Skeletal muscle cell (primary cell): ENCODE measurements at regions not wholly inside any gene's neighbourhood (a gene's known extent, or its start where the extent isn't known, plus 50 kb on each side); places are given as distances from the start of the nearest gene placed in this dataset.

Experiments
- DNase-seq: peaks from one replicate; pipeline ENCODE4 v3.0.0-alpha.2; 2010; ENCODE audit warnings: low read depth
- H3K4me3 ChIP-seq: 2 replicates; pipeline ENCODE4 v1.5.1; 2011; ENCODE audit warnings: low read depth, mild to moderate bottlenecking, control low read depth, low read length, moderate library complexity

DNA sequence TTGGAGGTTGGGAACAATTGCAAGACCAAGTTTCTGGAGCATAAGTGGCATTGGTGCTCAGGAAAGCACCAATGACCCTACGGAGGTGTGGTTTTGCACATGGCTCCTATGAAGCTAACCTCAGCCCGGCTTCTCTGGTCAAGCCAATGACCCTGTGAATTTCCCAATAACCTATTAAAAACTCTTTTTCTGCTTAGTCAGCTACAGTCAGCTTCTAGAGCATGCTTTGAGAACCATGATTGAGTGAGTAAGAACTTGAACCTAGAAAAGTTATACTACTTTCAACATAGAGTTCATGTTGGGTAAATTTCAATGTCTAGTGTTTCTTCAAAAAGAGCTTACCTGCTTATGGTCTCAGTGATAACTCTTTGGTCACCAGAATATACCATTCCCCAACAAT lies 163.2 kb downstream of the RSL24D1 start:
- DNase-seq, result no peak
- H3K4me3 ChIP-seq, result no peak overlapping the region

DNA sequence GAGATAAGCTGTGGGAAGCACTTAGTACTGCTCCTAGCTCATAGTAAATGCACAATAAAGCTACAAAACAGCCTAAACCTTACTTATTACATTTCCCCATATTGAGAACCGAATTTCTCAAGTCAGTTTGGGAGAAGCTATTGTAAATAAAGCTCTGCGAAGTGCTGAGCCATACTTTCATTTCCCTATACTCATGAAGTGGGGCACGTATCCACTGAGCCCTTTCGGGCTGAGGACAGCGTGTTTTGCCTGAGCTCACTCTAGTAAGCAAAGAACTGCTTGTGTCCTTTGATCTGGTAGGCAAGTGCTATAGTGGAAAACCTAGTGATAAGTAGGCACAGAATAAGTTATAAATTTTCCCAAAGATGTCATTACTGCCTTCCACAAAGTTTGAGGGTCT lies 165.0 kb downstream of the RSL24D1 start:
- no peak for DNase-seq
- no peak overlapping the region for H3K4me3 ChIP-seq

DNA sequence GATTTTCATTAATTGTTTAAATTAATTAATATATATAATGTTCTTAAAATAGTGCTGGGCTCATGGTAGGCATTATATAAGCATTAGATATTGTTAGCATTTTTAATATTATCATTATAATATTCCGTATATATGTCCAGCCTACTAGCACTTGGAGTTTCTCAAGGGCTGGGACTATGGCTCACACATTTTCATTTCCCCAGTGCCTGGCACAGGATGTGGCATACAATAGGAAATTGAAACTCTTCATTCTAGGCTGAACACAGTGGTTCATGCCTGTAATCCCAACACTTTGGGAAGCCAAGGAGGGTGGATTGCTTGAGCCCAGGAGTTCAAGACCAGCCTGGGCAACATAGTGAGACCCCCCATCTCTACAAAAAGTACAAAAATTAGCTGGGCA lies 170.4 kb downstream of the RSL24D1 start:
- H3K4me3 ChIP-seq, result no peak overlapping the region
- DNase-seq, result no peak

DNA sequence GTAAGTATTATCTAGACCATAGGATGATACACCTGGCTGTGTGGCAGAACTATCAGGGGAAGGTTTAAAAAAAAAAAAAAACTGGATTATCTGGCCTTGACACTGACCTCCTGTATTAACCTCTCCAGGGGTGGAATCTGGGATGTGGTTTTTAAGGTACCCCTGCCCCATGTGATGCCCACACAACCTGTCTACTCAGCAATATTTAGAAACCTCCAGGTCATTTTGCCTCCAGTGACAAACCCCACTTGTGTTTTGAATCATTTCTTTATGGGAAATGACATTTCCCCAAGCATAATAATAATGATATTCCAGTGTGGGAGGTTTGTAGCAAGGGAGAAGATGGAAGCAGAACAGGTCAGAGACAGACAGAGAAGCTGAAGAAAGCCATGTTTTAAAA lies 179.1 kb downstream of the RSL24D1 start:
- no peak for DNase-seq
- no peak overlapping the region for H3K4me3 ChIP-seq

DNA sequence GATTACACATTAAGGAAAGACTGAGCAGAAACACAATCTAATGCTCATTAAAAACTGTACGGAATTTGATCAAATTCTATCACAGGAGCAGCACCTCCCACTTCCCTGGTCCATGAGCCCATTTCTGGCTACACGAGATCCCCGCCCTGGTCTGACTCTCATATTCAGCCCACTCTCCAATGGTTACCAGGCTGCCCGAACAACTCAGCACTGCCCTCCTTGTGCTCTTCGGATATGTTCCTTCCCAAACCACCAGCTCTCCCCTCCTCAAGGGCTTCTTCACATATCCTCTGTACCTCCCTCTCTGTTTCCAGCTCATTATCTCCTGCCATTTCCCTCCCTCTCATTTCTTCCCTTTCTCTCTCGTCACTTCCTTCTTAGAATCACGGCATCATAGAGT lies 180.5 kb downstream of the RSL24D1 start:
- no peak for DNase-seq
- H3K4me3 ChIP-seq, result no peak overlapping the region

DNA sequence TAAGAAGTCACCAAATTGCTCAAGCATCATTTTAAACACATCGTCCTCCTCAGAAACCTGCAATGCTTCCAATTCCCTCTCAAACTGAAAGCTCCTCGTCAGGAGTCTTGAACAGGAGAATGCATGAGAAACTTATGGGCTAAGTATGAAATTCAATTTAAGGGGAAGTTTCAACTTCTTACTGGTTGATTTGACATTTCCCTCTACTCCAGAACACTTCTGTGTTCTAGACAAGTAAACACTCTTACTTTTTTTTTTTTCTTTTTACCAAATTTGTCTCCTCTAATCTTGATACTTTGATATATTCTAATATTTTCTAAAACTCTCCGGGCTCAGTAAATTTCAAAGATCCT lies 181.7 kb downstream of the RSL24D1 start:
- H3K4me3 ChIP-seq, result no peak overlapping the region
- DNase-seq, result no peak

DNA sequence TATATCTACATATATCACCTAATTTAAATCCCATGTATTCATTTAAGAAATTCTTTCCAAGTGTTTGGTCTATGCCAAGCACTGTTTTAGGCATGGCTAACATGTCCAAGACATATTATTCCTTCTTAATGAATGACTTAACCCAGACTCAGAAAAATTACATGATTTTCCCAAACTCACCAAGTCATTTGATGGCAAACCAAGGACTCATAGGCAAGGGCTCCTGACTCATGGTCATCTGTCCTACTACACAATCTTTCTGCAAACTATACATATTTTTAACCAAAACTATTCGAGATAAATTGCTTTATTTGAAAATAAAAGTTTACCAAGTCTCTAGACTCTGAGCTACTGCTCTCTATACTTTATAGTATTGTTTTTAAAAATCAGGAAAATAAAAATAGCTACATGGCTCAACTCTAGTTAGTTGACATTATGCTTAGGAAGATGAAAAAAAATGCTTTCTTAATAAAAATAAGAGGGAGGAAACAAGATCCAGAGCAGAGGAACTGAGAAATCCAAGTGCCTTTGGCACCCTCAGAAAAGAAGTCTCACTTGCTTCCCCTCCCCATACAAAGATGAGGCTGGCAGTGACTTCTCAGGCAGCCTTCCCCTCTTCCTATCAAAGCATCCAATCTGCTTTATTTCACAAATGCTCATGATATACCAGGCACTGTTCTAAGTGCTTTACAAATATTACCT lies 182.2 kb downstream of the RSL24D1 start:
- no peak for DNase-seq
- H3K4me3 ChIP-seq, result no peak overlapping the region

DNA sequence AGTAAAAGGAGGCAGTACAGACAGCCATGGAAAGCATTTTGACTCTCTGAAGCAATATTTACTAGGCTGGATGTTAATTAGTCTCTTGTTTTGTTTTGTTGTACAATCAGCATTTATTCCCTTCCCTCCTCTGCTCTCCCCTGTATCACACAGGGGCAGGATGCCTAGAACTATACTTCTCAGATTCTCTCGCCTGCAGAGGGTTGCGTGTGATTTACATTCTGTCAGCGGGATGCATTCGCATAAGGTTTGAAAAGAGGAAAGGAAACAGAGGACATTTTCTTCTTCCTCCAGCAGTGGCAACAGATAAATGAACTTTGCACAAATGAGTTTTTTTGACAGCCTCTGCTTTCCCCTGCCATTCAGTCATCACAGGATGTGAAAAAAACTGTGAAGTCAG lies 188.3 kb downstream of the RSL24D1 start:
- DNase-seq, result no peak
- H3K4me3 ChIP-seq, result no peak overlapping the region

DNA sequence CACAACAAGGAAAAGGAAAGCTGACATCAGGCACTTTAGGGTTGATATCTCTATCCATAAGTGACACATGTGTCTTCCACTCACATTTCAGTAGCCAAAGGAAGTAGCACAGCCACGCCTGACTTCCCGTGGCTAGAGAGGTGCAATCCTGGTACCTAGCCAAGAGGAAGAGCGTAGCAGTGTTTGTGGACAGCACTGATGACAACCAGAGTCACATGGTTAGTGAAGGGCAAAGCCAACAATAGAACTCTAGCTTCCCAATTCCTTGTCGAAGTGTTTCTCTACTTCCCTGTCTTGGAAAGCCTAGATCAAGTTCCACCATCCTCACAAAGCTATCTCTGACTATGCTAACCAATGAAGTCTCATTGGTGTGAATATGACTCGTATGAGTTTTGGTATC lies 189.2 kb downstream of the RSL24D1 start:
- DNase-seq, result no peak
- H3K4me3 ChIP-seq, result no peak overlapping the region

DNA sequence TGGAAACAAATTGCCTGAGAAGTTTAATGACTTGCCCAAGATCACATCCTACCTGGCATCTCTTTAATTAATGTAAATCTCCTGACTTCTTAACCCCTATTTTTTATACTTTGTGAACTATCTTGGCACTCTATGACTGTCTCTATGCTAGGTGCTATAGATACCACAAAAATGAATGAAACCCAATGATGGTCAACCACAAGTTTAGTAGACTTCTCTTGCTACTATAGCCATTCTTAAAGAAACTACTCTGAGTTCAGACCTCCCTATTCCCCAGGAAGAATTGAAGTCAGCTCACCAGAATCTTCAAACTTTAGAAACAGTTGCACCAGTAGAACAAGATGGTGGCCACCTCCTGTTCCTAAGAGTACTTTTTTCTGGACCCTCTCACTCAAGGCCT lies 191.1 kb downstream of the RSL24D1 start:
- DNase-seq, result no peak
- H3K4me3 ChIP-seq, result no peak overlapping the region

DNA sequence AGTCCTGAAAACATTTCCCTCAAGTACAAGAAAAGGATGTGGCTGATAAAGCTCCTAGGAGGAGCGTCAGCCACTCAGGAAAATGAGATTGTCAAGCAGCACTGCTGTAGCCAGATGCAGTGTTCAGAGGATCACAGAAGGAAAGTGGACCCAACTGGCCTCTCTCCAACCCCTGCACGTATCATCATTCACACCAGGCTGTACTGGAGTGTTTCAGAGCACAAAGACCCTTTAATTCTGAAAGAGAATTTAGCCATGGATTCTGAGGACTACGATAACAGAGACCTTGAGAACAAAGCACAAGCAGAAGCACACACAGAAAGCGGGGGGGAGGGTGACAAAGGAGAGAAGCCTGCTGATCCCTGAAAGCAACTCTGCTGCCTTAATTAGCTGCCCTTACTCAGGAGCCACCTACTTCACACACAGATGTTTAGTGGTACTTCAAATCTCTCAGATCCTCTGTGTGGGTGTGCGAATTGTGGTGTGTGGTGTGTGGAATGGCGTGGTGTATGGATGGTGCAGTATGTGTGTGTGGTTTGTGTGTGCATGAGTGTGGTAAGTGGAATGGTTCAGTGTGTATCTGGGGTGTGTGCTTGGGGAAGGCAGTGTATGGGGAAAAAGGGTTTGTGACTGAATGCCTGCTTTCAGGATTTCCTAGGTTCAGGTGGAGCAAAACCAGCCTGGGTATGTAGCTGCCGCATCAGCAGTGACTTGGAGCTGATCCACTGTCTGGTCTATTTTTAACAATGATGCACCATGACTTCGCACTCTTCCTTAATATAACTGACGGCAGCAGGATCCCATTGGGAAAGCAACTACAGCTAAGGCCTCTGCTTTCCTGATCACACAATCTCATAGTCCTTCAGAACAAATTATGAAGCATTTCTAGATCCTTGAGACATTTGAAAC lies 192.5 kb downstream of the RSL24D1 start:
- no peak for DNase-seq
- no peak overlapping the region for H3K4me3 ChIP-seq

DNA sequence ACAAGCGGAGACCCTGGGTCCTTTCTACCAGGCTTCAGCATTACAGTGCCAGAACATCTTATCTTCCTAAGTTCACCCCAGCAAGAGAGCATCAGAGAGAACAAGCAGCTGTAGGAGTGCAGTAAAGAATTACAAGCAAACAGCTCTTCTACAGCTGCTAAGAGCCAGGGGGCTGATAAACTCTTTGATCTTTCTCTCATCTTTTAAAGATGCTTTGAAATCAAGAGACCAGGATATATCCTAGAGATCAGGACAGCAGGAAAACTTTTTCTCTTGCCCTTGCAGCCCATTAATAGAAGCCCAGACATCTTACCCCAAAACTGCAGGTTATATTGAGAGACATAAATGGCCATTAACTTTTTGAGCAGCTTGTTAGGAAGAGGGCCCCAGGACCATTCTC lies 198.1 kb downstream of the RSL24D1 start:
- H3K4me3 ChIP-seq, result no peak overlapping the region
- DNase-seq, result no peak

DNA sequence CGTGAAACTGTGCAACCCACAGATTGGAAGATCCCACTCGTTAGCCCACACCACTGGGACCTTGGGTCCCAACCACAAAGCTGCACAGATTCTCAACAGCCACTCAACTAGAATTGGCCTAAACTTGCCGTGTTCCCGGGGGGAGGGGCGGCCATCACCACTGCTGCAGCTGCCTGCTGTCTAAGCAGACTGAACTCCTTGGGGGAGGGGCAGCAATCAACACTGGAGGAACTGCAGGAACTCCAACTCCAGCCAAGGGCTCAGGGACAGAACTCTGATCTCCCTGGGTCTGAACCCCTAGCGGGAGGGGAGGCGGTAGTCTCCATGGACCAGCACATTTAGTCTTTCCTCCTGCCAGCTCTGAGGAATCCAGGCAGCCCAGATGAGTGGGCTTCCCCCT lies 205.9 kb downstream of the RSL24D1 start:
- DNase-seq, result no peak
- H3K4me3 ChIP-seq, result no peak overlapping the region

DNA sequence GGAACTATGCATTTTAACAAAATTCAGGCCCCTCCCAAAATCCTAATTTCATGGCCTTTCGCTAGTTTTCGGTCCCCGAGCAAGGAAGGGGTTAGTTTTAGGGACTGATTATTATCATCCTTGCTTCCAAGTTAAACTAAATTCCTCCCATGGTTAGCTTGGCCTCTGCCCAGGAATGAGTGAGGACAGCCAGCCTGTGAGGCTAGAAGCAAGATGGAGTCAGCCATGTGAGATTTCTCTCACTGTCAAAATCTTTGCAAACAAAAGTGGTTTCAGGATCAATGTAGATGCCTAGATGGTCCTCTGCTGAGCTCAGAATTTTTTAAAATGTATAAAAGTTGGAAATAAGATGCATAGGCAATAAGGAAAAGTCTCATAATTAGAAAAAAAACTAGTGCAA lies 208.9 kb downstream of the RSL24D1 start:
- DNase-seq, result no peak

DNA sequence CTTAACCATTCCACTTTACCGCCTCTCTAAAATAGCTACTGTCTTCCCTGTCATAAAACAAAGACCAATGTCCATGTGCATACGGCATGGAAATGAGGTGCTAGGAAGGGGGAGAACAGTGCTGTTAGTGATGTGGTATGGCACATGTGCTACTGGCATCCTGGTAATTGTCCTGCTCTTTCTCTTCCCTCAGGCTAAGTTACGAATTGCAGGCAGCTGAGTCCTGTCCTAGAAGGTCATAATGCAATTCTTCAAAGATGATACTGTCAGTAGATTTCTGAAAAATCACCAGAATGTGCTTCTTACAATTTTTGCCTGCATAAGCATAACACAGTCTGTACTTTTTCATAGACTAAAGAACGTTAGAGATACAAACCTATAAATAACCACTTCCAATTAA lies 216.8 kb downstream of the RSL24D1 start:
- H3K4me3 ChIP-seq, result no peak overlapping the region
- DNase-seq, result no peak

More for the DNA sequence above, 208.9 kb downstream of the RSL24D1 start:
- H3K4me3 ChIP-seq, result no peak overlapping the region

DNA sequence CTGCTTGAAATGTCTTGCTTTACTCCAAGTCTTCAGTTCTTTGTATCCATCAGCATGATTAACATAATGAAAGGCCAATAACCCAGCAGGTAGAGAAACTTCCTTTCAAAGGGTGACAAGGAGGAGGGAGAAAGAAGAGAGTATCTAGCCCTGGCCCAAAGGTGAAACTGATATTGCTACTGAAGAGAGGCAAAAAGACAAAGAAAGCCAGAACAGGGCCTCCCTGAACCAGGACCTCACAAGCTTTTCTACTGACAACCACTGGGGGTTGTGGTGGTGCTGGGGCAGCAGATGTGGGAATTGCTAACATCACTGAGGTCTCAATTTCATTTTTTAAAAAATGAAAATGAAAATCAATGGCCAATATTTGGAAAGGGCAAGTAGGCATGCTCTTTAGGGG lies 234.1 kb downstream of the RSL24D1 start:
- no peak for DNase-seq

DNA sequence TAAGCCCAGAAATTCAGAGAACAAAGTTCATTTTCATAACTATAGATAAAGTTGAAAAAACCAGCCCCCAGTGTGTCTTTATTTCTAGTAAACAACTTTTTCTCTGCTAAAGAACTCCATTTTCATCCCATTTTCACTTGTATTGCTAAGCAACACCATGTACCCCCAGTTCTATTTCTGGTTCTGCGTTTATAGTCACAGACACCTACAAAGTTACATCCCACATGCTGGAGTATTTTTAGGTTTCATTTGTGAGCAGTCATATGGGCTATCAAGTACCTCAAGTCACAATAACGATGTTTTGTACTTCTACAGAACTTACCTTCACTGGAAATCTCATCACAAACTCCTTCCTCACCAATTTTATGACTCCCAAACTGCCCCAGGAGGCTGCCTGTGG lies 236.5 kb downstream of the RSL24D1 start:
- DNase-seq, result no peak
- no peak overlapping the region for H3K4me3 ChIP-seq

More for the DNA sequence above, 234.1 kb downstream of the RSL24D1 start:
- no peak overlapping the region for H3K4me3 ChIP-seq

DNA sequence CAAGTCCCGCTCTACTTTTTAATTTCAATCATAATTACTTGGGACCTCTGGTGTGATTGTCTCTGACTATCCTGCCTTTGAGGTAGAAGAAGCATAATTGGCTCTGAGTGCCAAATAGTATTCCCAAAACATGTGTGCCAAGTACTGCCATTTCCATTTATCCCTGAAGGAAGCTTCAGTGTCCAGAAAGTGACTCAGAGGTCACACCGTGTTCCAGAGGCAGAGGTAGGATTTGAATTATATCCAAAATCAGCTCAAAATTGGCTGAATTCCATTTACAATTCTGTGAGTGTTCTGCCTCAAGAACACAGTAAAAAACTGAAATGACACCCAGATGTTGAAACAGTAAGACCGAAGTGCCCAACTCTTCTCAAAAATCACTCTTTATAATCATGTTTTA lies 255.3 kb downstream of the RSL24D1 start:
- H3K4me3 ChIP-seq, result no peak overlapping the region
- DNase-seq, result no peak

DNA sequence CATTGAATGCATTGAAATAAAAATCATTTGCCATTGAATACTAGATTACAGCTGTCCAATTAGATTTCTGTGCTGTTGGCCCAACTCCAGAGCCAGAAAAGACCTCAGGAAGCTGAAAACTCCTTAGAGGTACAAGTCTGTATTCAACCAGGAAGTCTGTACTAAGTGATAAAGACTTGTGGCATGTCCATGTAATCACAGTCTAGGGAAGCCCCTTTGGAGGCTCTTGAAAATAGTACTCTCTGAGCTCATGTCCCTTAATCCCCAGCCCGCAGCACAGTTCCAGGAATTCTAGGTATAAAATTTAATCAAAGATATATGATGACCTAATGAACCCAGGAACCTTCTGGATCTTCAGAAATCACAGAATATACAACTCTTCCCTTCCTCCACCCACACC lies 279.4 kb downstream of the RSL24D1 start:
- no peak for DNase-seq
- no peak overlapping the region for H3K4me3 ChIP-seq

DNA sequence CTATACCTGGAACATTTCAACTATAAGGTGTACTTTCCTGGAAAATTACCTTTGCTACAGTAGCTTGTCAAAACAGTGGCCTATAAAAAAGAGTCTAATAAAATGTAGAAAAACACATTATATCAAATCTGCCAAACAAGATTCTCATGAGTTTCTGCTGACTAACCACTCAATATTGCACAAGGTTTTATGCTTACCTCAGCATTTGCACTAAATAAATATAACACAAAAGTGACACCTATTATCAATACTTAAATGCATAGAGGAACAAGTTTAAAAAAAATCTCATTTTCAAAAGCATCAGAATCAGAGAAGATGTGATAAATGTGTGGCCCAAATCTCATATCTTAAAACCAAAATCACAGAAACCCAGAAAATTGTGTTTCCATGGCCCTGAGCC lies 281.4 kb downstream of the RSL24D1 start:
- H3K4me3 ChIP-seq, result no peak overlapping the region
- DNase-seq, result no peak

DNA sequence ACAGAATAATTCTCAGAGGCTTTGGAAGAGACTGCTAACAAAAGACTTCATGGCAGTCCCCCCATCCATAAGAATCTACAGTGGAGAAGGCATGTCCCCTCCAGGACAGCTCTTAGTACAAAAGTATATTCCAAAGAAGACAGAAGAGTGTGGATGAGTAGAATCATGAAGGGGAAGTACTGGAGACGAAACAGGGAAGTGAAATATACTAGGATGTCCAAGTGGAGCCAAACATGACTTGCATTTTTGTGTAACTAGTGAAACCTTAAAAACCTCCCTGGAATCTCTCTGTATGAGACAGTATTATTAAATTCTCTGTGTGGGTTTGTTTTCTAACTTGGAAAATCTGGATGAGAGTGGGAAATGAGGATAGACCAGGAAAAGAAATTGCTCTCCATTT lies 312.4 kb downstream of the RSL24D1 start:
- H3K4me3 ChIP-seq, result no peak overlapping the region
- DNase-seq, result no peak
